ENCODE measurements at regions not wholly inside any gene's neighbourhood (a gene's known extent, or its start where the extent isn't known, plus 50 kb on each side); places are given as distances from the start of the nearest gene placed in this dataset.

- Histone ChIP-seq H3K36me3 (replicated peaks in 1 of 2; ENCODE audit: control insufficient read depth in 1 of 2, insufficient read depth in 2 of 2, low read length in 1 of 2) (no peaks in the 10 kb centered on the region), H2AFZ (ENCODE audit: low read depth) (no peak overlapping the region), H3K27ac (ENCODE audit: low read depth in 2 of 2, low read length in 1 of 2) (no peak overlapping the region), H4K20me1 (ENCODE audit: insufficient read depth) (no peaks in the 10 kb centered on the region), H3K27me3 (ENCODE audit: insufficient read depth) (no peaks in the 10 kb centered on the region), H3K9ac (no peak overlapping the region), H3F3A (replicated peaks; ENCODE audit: insufficient read depth) (no peaks in the 10 kb centered on the region), H3K79me2 (ENCODE audit: insufficient read depth) (no peaks in the 10 kb centered on the region), H3K4me2 (no peak overlapping the region), H3K4me3 (ENCODE audit: low read depth in 2 of 2, low read length in 1 of 2) (no peak overlapping the region), H3K9me3 (no peaks in the 10 kb centered on the region), H3K4me1 (ENCODE audit: control insufficient read depth in 1 of 2, insufficient read depth in 2 of 2, low read depth in 1 of 2, low read length in 1 of 2) (no peaks in the 10 kb centered on the region), H3K9me2 (no peaks in the 10 kb centered on the region)
- no peak for DNase-seq
- no peak for TF ChIP-seq MEF2A (IDR thresholded peaks at IDR 0.05; ENCODE audit: borderline replicate concordance, low read depth)
- TF ChIP-seq CHD2 (IDR thresholded peaks at IDR 0.05; ENCODE audit: low read length, partially characterized antibody): no peak
- no peak for TF ChIP-seq TEAD4 (IDR thresholded peaks at IDR 0.05; ENCODE audit: borderline replicate concordance, insufficient read depth)
- no peak for TF ChIP-seq USF1 (IDR thresholded peaks at IDR 0.05; ENCODE audit: borderline replicate concordance, low read depth)
- no peak for TF ChIP-seq TAF1 (IDR thresholded peaks at IDR 0.05; ENCODE audit: borderline replicate concordance, low read depth, low read length)
- TF ChIP-seq JUND (IDR thresholded peaks at IDR 0.05): no peak
- no peak for TF ChIP-seq RAD21 (IDR thresholded peaks at IDR 0.05; ENCODE audit: low read length)
- TF ChIP-seq RCOR1 (IDR thresholded peaks at IDR 0.05; ENCODE audit: low read length): no peak
- no peak for TF ChIP-seq GATA2 (CRISPR knock-in tag; IDR thresholded peaks at IDR 0.05)
- ChIA-PET CTCF (no interaction called here), POLR2A (no interaction called here)
- WGBS (ENCODE audit: low lambda C conversion rate): 57% methylated on average over 1 of the region's 1 CpG
Observed at GRCh38 chr4:14496408-14496807, 505.9 kb upstream of the CPEB2 start.

DNA sequence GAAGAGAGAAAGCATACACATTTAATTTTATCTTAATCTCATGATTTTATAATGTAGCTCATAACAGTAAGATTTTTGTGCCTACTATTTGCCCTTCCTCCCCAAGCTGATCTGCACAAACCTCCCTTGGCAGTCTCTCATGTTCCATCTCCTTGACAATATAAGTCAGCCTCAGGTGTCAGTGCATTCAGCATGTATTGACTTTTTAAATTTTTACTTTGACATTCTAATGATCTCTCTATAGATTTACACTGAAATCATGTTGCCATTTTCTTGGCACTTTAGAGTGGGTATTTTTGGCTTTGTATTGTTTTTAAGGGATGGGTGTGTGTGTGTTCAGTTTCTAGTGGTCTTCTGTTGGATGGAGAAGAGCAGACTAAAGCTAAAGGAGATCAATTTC is 505.3 kb upstream of the CPEB2 start:
- no peaks in the 10 kb centered on the region for H3K27me3 ChIP-seq (ENCODE audit: insufficient read depth)
- no peak overlapping the region for H3K9ac ChIP-seq
- H3K4me3 ChIP-seq (ENCODE audit: low read depth in 2 of 2, low read length in 1 of 2): no peak overlapping the region
- no peaks in the 10 kb centered on the region for H3K4me1 ChIP-seq (ENCODE audit: control insufficient read depth in 1 of 2, insufficient read depth in 2 of 2, low read depth in 1 of 2, low read length in 1 of 2)
- H3K9me3 ChIP-seq: no peaks in the 10 kb centered on the region
- POLR2A ChIA-PET: no interaction called here
- no peaks in the 10 kb centered on the region for H3F3A ChIP-seq (replicated peaks; ENCODE audit: insufficient read depth)
- H2AFZ ChIP-seq (ENCODE audit: low read depth): no peak overlapping the region
- H3K79me2 ChIP-seq (ENCODE audit: insufficient read depth): no peaks in the 10 kb centered on the region
- H3K36me3 ChIP-seq (replicated peaks in 1 of 2; ENCODE audit: control insufficient read depth in 1 of 2, insufficient read depth in 2 of 2, low read length in 1 of 2): no peaks in the 10 kb centered on the region
- CTCF ChIA-PET: no interaction called here
- no peak overlapping the region for H3K27ac ChIP-seq (ENCODE audit: low read depth in 2 of 2, low read length in 1 of 2)
- DNase-seq: no peak
- H3K4me2 ChIP-seq: no peak overlapping the region
- TF ChIP-seq RXRA (IDR thresholded peaks at IDR 0.05; ENCODE audit: borderline replicate concordance, low read depth): no peak
- TF ChIP-seq JUND (IDR thresholded peaks at IDR 0.05): no peak
- no peak for TF ChIP-seq SIN3A (IDR thresholded peaks at IDR 0.05; ENCODE audit: borderline replicate concordance, low read depth, low read length)
- no peak for TF ChIP-seq MEF2A (IDR thresholded peaks at IDR 0.05; ENCODE audit: borderline replicate concordance, low read depth)
- no peak for TF ChIP-seq REST (IDR thresholded peaks at IDR 0.05; ENCODE audit: low read depth, low read length)
- no peak for TF ChIP-seq FOXJ3 (CRISPR knock-in tag; IDR thresholded peaks at IDR 0.05)
- TF ChIP-seq CHD2 (IDR thresholded peaks at IDR 0.05; ENCODE audit: low read length, partially characterized antibody): no peak
- no peak for TF ChIP-seq GABPA (IDR thresholded peaks at IDR 0.05; ENCODE audit: low read depth)
- no peak for TF ChIP-seq EZH2phosphoT487 (IDR thresholded peaks at IDR 0.05; ENCODE audit: borderline replicate concordance, low read depth)
- no peak for TF ChIP-seq NRF1 (IDR thresholded peaks at IDR 0.05; ENCODE audit: low read depth, low read length)
- no peak for TF ChIP-seq MXI1 (IDR thresholded peaks at IDR 0.05; ENCODE audit: low read depth, low read length)
- no peaks in the 10 kb centered on the region for H4K20me1 ChIP-seq (ENCODE audit: insufficient read depth)
- H3K9me2 ChIP-seq: no peaks in the 10 kb centered on the region

All from SK-N-SH (cell line).